ENCODE measurements at regions not wholly inside any gene's neighbourhood (a gene's known extent, or its start where the extent isn't known, plus 50 kb on each side); places are given as distances from the start of the nearest gene placed in this dataset.

- no peaks in the 10 kb centered on the region for H3K27me3 ChIP-seq
- no peak overlapping the region for H3K4me3 ChIP-seq
- TF ChIP-seq POLR2AphosphoS5 (IDR thresholded peaks at IDR 0.05) (no peak), POLR2A (IDR thresholded peaks at IDR 0.05) (no peak), CTCF (IDR thresholded peaks at IDR 0.05) (no peak), EP300 (IDR thresholded peaks at IDR 0.05) (no peak)
- no peaks in the 10 kb centered on the region for H3K4me1 ChIP-seq
- no peak for ATAC-seq (ENCODE audit: low FRiP score in 2 of 2)
- 53 to 85% methylated on average over 3 to 6 of the region's 6 CpGs for WGBS, 2 donors
- peaks cover 5 to 24% (median 15%) of the 10 kb centered on the region in 4 donors for H3K9me3 ChIP-seq
- no peak for DNase-seq
- H3K36me3 ChIP-seq: no peaks in the 10 kb centered on the region
- H3K27ac ChIP-seq: no peak overlapping the region
Observed at GRCh38 chr3:135736740-135737139, 228.8 kb upstream of the PPP2R3A start.

GRCh38 chr3:135739779-135740178 lies 225.7 kb upstream of the PPP2R3A start:
- WGBS, 2 donors: 32 to 70% methylated on average over 2 of the region's 2 CpGs
- Histone ChIP-seq H3K27ac (no peak overlapping the region), H3K9me3 (peaks cover 5 to 24% (median 15%) of the 10 kb centered on the region in 4 donors), H3K4me1 (no peaks in the 10 kb centered on the region), H3K27me3 (no peaks in the 10 kb centered on the region), H3K36me3 (no peaks in the 10 kb centered on the region), H3K4me3 (no peak overlapping the region)
- no peak for ATAC-seq (ENCODE audit: low FRiP score in 2 of 2)
- DNase-seq: no peak
- TF ChIP-seq POLR2A (IDR thresholded peaks at IDR 0.05): no peak
- no peak for TF ChIP-seq POLR2AphosphoS5 (IDR thresholded peaks at IDR 0.05)
- no peak for TF ChIP-seq EP300 (IDR thresholded peaks at IDR 0.05)
- no peak for TF ChIP-seq CTCF (IDR thresholded peaks at IDR 0.05)

GRCh38 chr3:135740211-135740610 lies 225.3 kb upstream of the PPP2R3A start:
- Histone ChIP-seq H3K27ac (no peak overlapping the region), H3K9me3 (peaks cover 5 to 24% (median 15%) of the 10 kb centered on the region in 4 donors), H3K36me3 (no peaks in the 10 kb centered on the region), H3K4me3 (no peak overlapping the region), H3K27me3 (no peaks in the 10 kb centered on the region), H3K4me1 (no peaks in the 10 kb centered on the region)
- DNase-seq: no peak
- TF ChIP-seq POLR2AphosphoS5 (IDR thresholded peaks at IDR 0.05): no peak
- no peak for TF ChIP-seq CTCF (IDR thresholded peaks at IDR 0.05)
- no peak for TF ChIP-seq POLR2A (IDR thresholded peaks at IDR 0.05)
- TF ChIP-seq EP300 (IDR thresholded peaks at IDR 0.05): no peak
- WGBS, 2 donors: 47 to 60% methylated on average over 9 of the region's 9 CpGs
- ATAC-seq (ENCODE audit: low FRiP score in 2 of 2): no peak

- TF ChIP-seq POLR2AphosphoS5 (IDR thresholded peaks at IDR 0.05) (no peak), CTCF (IDR thresholded peaks at IDR 0.05) (no peak), EP300 (IDR thresholded peaks at IDR 0.05) (no peak)
- Histone ChIP-seq H3K36me3 (no peaks in the 10 kb centered on the region), H3K4me1 (no peaks in the 10 kb centered on the region)
Observed at GRCh38 chr3:135740751-135741150, 224.8 kb upstream of the PPP2R3A start.

GRCh38 chr3:135751991-135752390 lies 213.5 kb upstream of the PPP2R3A start:
- 75 to 82% methylated on average over 4 of the region's 4 CpGs for WGBS, 2 donors
- no peaks in the 10 kb centered on the region for H3K4me1 ChIP-seq
- H3K27me3 ChIP-seq: no peaks in the 10 kb centered on the region
- no peak overlapping the region for H3K27ac ChIP-seq
- no peak overlapping the region for H3K4me3 ChIP-seq
- no peak for TF ChIP-seq POLR2AphosphoS5 (IDR thresholded peaks at IDR 0.05)
- H3K9me3 ChIP-seq: no peaks in the 10 kb centered on the region
- ATAC-seq (ENCODE audit: low FRiP score in 2 of 2): no peak
- no peak for DNase-seq
- H3K36me3 ChIP-seq: no peaks in the 10 kb centered on the region

More at GRCh38 chr3:135740751-135741150, 224.8 kb upstream of the PPP2R3A start:
- Histone ChIP-seq H3K27me3 (no peaks in the 10 kb centered on the region), H3K9me3 (peaks cover 5 to 21% (median 14%) of the 10 kb centered on the region in 4 donors), H3K27ac (no peak overlapping the region), H3K4me3 (no peak overlapping the region)
- ATAC-seq (ENCODE audit: low FRiP score in 2 of 2): no peak
- DNase-seq: no peak
